Neutrophil (primary cell): ENCODE measurements at regions not wholly inside any gene's neighbourhood (a gene's known extent, or its start where the extent isn't known, plus 50 kb on each side); places are given as distances from the start of the nearest gene placed in this dataset.

Experiments used
- H3K27ac ChIP-seq: fragments of 200-600 bp; sonication (generic); 2 replicates; pipeline ENCODE4 v1.5.1; 2016; ENCODE audit warnings: mild to moderate bottlenecking, moderate library complexity
- H3K27me3 ChIP-seq: fragments of 200-600 bp; sonication (generic); 2 replicates; pipeline ENCODE4 v1.6.0; 2016; ENCODE audit warnings: mild to moderate bottlenecking
- H3K36me3 ChIP-seq: fragments of 200-600 bp; sonication (generic); 2 replicates; pipeline ENCODE4 v1.5.1; 2017
- H3K4me1 ChIP-seq, 2 experiments: fragments of 200-600 bp in 1 of 2; sonication (generic) in 1 of 2; 1 replicate in 1 of 2; 2 replicates in 1 of 2; pipeline versions ENCODE4 v1.5.1 to v1.6.1; 2013 to 2016; ENCODE audit warnings: low read depth in 1 of 2, low read length in 1 of 2, mild to moderate bottlenecking in 1 of 2, moderate library complexity in 1 of 2; ENCODE audit not compliant: control insufficient read depth in 1 of 2, insufficient read depth in 1 of 2
- H3K4me3 ChIP-seq, 2 experiments: fragments of 200-600 bp in 1 of 2; sonication (generic) in 1 of 2; 1 replicate in 1 of 2; 2 replicates in 1 of 2; pipeline ENCODE4 v1.5.1; 2013 to 2016; ENCODE audit warnings: low read depth in 1 of 2, low read length in 1 of 2, mild to moderate bottlenecking in 1 of 2, moderate library complexity in 1 of 2
- H3K9me3 ChIP-seq: fragments of 200-600 bp; sonication (generic); 2 replicates; pipeline ENCODE4 v1.5.1; 2016
- TF ChIP-seq, protein P1 (sequence below): fragments of 200-600 bp; sonication (generic); IDR thresholded peaks from 2 replicates; pipeline ENCODE4 v1.5.1; 2016; ENCODE audit warnings: antibody characterized with exemption

- no peak overlapping the region for H3K27ac ChIP-seq
- no peak overlapping the region for H3K4me3 ChIP-seq
- no peaks in the 10 kb centered on the region for H3K9me3 ChIP-seq
- no peaks in the 10 kb centered on the region for H3K4me1 ChIP-seq
- H3K36me3 ChIP-seq = no peaks in the 10 kb centered on the region
- TF ChIP-seq, protein P1, sequence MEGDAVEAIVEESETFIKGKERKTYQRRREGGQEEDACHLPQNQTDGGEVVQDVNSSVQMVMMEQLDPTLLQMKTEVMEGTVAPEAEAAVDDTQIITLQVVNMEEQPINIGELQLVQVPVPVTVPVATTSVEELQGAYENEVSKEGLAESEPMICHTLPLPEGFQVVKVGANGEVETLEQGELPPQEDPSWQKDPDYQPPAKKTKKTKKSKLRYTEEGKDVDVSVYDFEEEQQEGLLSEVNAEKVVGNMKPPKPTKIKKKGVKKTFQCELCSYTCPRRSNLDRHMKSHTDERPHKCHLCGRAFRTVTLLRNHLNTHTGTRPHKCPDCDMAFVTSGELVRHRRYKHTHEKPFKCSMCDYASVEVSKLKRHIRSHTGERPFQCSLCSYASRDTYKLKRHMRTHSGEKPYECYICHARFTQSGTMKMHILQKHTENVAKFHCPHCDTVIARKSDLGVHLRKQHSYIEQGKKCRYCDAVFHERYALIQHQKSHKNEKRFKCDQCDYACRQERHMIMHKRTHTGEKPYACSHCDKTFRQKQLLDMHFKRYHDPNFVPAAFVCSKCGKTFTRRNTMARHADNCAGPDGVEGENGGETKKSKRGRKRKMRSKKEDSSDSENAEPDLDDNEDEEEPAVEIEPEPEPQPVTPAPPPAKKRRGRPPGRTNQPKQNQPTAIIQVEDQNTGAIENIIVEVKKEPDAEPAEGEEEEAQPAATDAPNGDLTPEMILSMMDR = no peak
- H3K27me3 ChIP-seq = no peaks in the 10 kb centered on the region
Measured at GRCh38 chr7:82701949-82702348, 258.4 kb upstream of the CACNA2D1 start.

DNA sequence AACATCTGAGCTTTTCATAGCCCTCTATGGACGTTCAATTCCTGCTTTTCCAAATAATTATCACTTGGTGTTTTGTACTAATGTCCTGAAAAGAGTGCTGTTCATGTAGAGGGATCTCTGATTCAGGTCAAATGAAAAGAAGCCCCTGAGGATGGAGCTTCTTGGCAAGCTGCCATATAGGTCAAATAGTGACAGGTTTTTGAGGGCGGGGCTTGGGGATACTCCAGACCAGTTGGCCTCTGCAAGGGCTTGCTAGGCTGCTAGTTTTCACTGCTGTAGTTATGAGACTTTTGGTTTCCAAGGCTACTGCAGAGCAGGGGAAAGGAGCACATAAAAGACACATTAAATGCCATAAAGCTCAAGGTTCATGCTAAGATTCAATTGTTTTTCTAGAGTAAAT lies 257.2 kb upstream of the CACNA2D1 start:
- TF ChIP-seq, protein P1 = no peak
- Histone ChIP-seq H3K9me3 (no peaks in the 10 kb centered on the region), H3K27me3 (no peaks in the 10 kb centered on the region), H3K36me3 (no peaks in the 10 kb centered on the region), H3K27ac (no peak overlapping the region), H3K4me1 (no peaks in the 10 kb centered on the region), H3K4me3 (no peak overlapping the region)

DNA sequence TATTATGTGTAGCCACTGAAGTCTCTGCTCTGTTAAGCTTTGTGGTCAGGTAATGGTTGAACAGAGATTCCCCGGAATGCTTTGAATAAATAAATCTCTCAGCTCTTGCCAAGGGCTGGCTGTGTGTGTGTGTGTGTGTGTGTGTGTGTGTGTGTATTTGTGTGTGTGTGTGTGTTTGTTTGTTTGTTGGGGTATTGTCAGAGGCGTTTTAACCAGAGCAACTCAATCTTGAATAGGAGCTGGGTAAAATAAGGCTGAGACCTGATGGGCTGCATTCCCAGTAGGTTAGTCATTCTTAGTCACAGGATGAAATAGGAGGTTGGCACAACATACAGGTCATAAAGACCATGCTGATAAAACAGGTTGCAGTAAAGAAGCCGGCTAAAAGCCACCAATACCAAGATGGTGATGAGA lies 256.2 kb upstream of the CACNA2D1 start:
- no peak overlapping the region for H3K4me3 ChIP-seq
- no peaks in the 10 kb centered on the region for H3K4me1 ChIP-seq
- no peaks in the 10 kb centered on the region for H3K36me3 ChIP-seq
- no peaks in the 10 kb centered on the region for H3K9me3 ChIP-seq
- H3K27me3 ChIP-seq = no peaks in the 10 kb centered on the region
- TF ChIP-seq, protein P1 = no peak
- H3K27ac ChIP-seq = no peak overlapping the region

DNA sequence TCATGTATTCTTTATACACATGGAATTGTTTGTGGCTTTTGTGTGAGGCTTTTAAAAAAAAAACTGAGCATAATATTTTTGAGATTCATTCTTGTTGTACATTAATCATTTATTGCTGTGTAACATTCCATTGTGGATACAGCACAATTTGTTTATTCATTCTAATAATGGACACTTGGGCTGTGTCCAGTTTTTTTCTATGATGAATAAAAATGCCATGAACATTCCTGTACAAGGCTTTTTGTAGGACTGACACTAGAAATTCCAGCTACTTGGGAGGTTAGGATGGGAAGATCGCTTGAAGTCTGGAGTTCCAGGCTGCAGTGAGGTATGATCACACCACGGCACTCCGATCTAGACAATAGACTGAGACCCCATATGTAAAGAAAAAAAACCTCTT lies 254.3 kb upstream of the CACNA2D1 start:
- no peaks in the 10 kb centered on the region for H3K27me3 ChIP-seq
- no peaks in the 10 kb centered on the region for H3K4me1 ChIP-seq
- H3K4me3 ChIP-seq = no peak overlapping the region
- no peaks in the 10 kb centered on the region for H3K36me3 ChIP-seq
- H3K9me3 ChIP-seq = no peaks in the 10 kb centered on the region
- TF ChIP-seq, protein P1 = no peak
- H3K27ac ChIP-seq = no peak overlapping the region

- no peak overlapping the region for H3K4me3 ChIP-seq
- no peaks in the 10 kb centered on the region for H3K27me3 ChIP-seq
- H3K36me3 ChIP-seq = no peaks in the 10 kb centered on the region
- no peaks in the 10 kb centered on the region for H3K9me3 ChIP-seq
- H3K27ac ChIP-seq = no peak overlapping the region
- TF ChIP-seq, protein P1 = no peak
- no peaks in the 10 kb centered on the region for H3K4me1 ChIP-seq
Measured at GRCh38 chr7:82696631-82697030, 253.1 kb upstream of the CACNA2D1 start.

DNA sequence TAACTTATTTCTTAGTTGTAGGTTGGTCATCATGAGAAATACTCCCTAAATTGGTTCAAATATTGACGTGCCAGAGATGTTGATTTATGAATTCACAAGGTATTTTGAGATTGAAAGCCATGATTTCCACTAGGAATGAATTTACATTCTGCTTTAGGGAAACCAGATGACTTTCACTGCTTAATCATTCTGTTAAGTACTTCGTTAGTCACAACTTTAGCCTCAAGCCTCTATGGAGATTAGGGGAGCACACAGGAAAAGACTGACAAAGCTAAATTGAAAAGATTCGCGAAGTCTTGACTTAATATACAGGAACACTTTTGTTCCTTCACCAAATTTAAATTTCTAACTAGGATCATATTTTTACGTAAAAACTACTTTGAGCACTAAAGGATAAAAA lies 250.4 kb upstream of the CACNA2D1 start:
- no peaks in the 10 kb centered on the region for H3K27me3 ChIP-seq
- no peak overlapping the region for H3K27ac ChIP-seq
- TF ChIP-seq, protein P1 = no peak
- H3K4me1 ChIP-seq = no peaks in the 10 kb centered on the region
- H3K9me3 ChIP-seq = no peaks in the 10 kb centered on the region
- no peaks in the 10 kb centered on the region for H3K36me3 ChIP-seq
- H3K4me3 ChIP-seq = no peak overlapping the region
